ENCODE measurements at regions not wholly inside any gene's neighbourhood (a gene's known extent, or its start where the extent isn't known, plus 50 kb on each side); places are given as distances from the start of the nearest gene placed in this dataset.

DNA sequence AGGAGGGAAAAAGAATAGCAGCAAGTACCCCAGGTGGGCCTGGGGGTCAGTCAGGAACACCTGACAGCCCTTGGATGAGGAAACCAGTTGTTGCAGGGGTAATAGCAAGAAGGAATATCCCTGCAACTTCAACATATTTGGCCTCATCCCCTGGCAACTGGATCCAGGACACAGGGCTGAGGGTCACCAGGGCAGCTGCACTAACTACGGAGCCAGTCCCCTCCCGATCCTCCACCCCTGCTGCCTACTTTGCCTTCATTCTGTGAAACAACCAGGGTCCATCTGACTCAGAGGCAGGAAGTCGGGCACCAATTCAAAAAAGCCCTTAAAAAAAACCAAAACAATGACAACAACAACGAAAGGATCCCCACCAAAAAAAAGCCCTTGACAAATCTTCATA lies 52.9 kb downstream of the FRMPD3 start:
- no peak for DNase-seq (ENCODE audit: low read depth)

DNA sequence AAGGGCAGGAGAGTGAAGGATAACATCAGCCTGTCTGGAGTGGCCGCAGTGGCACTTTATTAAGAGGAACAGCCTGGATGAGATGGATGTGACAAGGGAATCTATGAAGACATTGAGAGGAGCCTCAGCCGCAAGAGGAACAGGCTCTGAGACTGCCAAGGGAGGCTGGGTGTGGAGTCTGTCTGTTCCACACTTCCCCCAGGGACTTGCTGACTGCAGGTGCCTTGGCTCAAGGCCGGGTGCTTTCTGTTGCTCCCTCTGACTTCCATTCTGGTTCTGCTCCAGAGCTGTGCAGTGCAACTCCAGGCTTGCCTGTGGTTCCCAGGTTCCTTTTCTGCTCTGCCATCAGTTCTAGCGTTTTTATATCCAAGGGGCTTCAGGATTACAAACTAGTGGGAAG lies 54.6 kb downstream of the FRMPD3 start:
- no peak for DNase-seq (ENCODE audit: low read depth)

DNA sequence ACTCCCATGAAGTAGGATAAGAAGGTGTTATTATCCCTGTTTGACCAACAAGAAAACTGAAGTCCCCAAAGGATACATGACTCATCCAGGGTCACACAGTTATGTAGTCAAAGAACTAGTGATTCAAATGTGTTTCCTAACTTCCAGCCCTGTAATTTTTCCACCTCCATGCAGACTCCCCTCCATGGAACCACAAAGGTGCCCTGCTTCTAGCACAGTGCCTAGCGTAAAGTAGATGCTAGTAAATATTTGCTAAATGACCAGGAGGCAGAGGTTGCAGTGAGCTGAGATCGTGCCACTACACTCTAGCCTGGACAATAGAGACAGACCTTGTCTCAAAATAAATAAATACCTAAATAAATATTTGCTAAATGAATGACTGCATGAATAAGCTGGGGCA lies 55.8 kb downstream of the FRMPD3 start:
- DNase-seq (ENCODE audit: low read depth): no peak

DNA sequence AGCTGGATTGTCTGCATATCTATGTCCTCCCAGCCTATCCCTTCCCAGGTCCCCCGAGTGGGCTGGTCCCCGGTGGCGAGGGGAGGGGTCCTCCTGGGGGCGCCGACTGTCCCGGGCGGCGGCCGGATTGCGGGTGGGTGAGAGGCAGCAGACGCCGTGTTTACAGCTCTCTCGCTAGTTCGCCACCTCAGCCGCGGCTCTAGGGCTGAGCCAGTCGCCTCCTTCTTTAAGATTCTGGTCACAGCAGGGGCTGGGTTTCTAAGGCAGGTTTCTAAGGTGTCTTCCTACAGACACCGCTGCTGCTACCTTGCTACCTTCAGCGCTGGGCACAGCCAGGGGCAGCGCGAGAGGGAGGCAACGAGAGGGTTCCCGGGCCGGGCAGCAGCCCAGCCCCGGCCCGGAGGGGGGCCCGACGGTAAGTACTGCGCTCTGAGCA lies 57.2 kb downstream of the FRMPD3 start:
- DNase-seq (ENCODE audit: low read depth): no peak

DNA sequence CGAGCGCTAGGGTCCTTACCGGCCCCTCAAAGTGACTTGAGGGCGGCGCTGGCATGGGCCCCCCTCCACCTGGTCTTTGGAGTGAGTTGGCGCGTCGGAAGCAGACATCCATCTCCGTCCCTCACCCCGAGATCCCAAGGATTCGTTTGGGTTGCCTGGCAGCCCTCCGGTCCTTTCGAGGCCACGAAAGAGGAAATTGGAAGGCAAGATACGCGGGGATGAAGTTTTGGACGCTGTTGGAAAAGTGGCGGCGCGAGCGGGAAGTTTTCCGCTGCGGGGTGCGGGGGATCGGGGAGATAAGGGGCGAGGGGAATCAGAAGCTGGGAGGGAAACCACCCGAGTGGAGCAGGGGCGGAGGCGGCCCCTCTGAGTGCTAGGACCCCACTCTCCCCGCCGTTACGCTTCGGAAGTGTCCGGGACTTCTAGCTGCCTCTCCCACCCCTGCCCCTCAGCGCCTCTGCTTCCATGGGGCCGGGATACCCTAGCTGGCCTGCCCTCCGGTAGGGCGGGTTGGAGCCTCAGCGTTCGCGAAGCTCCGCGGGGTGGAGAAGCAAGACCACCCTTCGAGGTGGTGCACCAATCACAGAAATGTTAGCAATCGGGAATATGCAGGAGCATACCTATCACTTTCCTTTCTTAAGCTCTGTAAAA lies 57.8 kb downstream of the FRMPD3 start:
- no peak for DNase-seq (ENCODE audit: low read depth)

DNA sequence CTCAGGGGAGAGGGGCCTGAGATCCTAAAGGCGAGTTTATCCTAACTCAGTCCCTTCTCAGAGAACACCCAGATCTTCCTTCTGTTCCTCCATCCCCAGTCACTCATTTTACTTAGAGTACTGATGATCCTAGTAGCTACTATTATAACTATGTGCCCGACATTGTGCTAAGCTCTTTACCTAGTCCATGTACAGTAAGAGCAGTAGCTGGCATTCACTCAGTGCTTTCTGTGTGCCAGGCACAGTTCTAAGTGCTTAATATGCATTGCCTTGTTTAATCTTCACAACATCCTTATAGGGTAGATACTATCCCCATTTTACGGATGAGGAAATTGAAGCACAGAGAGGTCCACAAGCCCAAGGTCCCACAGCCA lies 58.3 kb downstream of the FRMPD3 start:
- DNase-seq (ENCODE audit: low read depth): no peak

DNA sequence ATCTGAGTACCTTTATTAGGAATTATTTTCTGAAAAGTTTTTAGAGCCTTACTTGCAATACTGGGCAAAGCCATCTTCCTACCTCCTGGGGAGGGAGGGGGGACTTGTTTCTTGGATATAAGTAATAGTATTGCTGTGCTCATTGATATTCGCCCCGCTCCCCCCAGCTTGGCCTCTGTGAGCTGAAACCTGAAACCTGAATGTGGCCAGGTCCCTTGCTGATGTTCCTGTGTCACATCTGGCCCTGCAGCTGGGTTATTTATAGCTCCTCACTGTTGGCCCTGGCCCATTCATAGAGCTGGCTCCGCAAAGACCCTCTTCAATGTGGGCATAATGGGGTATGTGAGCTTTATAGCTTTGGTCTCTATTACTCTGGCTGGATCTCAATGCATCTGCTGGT lies 59.5 kb downstream of the FRMPD3 start:
- no peak for DNase-seq (ENCODE audit: low read depth)

DNA sequence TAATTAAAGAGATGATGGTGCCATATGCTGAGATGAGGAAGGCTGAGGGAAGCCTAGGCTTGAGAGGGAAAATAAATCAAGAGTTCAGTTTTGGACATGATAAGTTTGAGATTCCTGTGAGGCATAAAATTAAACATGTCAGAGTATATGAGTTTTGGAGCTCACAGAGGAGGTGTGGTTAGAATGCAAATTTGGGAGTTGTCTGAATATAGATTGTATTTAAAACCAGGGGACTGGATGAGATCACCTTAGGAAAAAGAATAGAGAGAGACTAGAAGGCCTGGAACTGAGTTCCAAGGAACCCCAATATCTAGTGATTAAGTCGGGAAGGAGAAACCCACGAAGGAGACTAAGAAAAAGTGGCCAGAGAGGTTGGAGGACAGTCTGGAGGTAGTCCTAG lies 65.5 kb downstream of the FRMPD3 start:
- no peak for DNase-seq (ENCODE audit: low read depth)

DNA sequence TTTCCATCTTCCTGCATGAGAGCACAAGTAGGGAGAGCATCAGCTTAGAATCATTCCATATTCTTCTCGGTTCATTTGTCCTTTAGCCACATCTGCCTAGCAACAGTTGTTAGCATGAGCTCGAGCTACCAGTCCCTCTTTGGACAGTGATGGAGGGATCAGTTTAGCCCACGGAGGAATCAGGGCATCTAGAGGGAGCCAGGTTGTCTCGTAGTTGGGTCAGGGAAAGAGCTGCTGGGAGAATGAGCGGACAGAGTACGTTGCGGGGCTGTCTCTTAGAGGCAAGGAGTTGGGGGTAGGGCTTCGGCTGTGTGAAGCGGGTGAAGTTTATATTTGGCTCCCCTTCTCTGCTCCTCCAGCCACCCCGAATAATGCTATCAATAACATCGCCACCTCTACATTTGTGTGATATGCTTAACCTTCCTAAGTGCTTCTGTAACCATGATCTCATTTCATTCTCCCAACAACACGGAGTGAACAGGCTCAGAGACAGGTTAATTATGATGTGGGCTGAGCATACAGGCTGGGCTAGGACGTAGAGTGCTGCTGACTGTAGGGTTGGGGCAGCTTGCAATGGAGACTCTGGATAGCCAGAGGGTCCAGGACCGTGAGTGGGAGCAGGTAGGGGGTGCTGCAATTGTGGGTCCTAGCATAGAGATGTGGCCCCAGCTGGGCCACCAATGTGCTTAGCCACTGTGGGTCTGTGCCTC lies 72.6 kb downstream of the FRMPD3 start:
- no peak for DNase-seq (ENCODE audit: low read depth)

DNA sequence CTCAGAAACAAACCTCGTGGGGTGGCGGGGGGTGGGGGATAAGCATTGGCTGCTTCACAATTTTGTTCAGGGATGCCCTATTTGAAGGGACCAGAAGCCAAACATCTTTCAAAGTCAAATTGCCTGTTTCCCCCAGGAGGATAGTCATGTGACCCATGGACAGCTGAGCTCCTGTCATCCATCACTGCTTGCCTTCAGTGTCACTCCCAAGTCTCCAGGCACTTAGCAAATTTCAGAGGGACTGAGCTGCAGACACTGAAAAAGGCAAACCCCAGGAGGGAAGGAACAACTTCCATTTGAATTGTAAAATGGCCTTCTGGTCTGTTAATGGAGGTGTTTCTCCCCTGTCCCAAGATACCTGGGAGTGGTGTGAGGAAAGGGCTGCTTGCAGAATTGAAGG lies 73.4 kb downstream of the FRMPD3 start:
- DNase-seq (ENCODE audit: low read depth): no peak

DNA sequence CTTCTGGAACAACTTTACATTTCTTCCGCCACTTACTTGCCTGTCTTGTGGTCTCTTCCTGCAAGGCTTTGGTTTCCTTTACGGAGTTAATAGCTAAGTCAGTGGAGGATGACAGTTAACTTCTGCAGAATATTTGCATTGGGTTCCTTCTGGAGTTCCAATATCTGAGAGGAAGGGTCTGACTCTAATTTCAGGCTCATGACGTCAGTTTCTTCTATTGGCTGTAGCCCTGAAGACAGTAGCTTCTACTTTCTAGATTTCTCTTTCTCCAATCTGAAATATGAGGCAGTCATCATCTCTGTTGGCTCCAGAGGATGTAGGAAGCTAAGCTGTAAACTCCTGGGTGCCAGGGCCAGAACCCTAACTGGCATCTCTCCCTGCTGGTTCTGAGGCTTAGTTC lies 76.7 kb downstream of the FRMPD3 start:
- no peak for DNase-seq (ENCODE audit: low read depth)

DNA sequence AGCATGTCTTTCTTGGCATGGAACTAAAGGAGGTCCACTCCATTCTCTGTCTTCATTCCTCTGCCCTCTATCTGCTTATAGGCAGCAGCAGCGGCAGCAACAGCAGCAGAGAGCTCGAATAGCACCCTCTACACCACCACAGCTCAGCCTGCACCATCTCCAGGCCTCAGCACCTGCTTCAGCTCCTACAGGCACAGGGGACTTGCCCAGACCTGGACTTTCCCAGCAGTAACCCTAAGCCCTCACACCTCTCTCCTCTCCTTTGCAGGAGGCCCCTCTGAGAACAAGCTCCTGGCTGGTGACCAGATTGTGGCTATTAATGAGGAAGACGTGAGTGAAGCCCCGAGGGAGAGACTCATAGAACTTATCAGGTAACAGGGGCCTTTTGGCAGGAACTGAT lies 80.7 kb downstream of the FRMPD3 start:
- no peak for DNase-seq (ENCODE audit: low read depth)

DNA sequence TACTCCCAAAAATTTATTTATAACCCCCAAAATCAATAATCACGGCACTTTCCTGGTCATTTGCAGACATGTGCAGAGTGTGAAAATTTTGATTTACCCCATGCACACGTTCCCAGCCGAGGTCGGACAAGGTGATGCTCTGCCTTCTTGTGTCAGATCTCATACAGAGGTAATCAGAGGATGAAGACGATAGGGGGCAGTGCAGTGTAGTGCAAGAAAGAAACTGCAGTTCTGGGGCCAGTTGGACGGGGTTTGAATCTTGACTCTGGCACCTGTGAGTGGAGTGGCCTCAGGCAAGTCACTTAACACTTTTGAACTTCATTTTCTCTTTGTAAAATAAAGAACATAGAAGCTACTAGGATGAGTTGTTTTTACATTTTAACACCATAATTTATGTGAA lies 88.4 kb downstream of the FRMPD3 start:
- DNase-seq (ENCODE audit: low read depth): no peak

DNA sequence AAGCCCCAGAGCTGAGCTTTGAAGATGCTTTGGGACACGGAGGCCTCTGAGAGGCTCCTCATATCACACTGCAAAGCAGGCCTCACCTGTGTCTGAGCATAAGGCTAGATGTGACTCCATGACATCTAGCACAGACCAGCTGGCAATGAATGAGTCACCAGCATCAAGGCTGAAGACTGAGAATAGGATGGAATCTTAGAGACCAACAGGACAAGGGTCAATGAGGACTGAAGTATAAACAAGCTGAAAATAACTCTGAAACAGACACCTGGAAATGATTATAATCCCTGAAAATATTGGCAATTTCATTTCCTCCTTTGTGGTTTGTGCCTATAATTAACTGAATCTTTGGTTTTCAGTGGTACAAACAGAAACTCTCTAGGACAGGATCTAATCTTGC lies 87.1 kb upstream of the PRPS1 start:
- no peak for DNase-seq (ENCODE audit: low read depth)

DNA sequence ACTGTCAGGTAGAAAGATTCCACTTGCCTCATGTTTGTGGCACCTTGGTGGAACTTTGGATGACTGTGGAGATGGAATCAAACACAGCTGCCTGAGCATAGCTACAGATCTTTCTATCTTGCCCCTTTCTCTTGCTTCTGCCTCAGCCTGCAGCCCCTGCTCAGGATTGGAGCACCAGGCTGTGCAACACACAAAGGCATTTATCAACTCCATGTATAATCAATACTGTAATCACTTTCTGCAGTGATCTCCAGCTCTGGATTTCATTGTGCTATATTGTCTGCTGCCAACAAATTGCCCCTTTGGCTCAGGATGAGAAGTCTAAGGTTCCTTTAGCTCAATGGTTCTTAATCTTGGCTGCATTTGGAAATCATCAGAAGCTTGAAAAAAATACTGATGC lies 86.3 kb upstream of the PRPS1 start:
- DNase-seq (ENCODE audit: low read depth): no peak

DNA sequence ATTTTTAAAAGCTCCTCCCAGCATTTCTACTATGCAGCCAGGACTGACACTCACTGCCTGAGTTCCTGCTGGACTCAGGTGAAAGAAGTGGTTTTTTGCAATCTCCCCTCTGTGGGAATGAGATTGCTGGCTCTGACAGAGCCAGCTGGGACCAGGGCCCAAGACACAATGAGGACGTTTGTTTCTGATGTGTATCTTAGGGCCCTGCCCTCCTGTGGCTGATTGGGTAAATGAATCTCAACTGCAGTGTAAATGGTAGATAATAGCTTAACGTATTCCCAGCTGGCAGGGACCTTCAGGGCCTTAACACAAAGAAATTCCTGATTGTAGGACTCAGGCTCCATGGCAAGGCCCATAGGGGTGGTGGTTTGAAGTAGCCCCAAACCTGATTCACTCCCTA lies 85.8 kb upstream of the PRPS1 start:
- no peak for DNase-seq (ENCODE audit: low read depth)

DNA sequence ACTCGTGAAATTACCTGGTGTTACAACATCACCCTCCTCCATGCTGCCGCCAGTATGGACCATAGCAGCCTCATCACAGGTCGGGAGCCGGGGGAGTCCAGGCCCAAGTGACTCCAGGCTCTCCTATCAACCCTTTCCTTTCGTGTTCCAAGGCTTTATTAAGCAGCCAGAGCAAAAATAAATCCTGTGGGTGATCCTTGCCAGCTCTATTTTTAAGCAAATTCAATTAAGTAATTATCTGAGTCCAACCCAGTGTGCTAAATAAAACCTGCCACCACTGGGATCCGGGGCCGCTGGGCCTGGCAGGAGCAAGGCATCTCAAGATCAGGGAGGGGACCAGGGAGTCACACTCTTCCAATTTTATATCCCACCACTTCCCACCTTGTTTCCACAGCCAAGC lies 80.7 kb upstream of the PRPS1 start:
- DNase-seq (ENCODE audit: low read depth): no peak

DNA sequence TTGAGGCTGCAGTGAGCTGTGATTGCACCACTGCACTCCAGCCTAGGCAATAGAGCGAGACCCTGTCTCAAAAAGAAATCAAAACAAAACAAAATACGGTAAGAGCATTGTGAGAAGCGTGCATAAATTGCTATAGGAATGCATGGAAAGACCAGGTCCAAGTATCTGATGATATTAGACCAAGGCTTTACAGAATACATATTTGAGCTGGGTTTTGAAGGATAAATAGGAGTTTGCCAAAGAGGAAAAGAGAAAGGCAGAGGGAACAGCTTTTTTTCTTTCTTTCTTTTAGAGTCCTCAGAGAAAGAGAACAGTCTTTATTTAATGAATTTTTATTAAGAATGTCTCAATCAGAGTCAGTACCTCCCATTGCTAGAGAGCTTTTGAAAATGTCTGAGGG lies 79.5 kb upstream of the PRPS1 start:
- no peak for DNase-seq (ENCODE audit: low read depth)

DNA sequence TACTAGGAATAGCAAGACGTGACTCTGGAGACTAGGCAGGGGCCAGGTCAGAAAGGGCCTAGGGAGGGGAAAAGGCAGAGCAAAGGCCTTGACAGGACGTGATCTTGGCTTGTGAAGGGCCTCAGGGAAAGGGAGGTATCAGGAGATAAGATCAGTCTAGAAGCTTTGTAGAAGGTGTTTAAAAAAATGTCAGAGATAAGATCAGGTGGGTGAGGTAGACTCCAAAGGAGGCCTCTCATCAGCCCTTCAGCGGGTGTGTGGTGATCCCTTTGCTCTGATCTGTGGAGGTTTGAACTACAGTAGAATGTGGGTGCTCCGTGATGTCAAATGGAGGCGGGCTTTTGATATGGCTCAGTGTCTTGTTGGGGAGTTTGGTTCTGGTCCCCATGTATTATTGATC lies 78.8 kb upstream of the PRPS1 start:
- no peak for DNase-seq (ENCODE audit: low read depth)

DNA sequence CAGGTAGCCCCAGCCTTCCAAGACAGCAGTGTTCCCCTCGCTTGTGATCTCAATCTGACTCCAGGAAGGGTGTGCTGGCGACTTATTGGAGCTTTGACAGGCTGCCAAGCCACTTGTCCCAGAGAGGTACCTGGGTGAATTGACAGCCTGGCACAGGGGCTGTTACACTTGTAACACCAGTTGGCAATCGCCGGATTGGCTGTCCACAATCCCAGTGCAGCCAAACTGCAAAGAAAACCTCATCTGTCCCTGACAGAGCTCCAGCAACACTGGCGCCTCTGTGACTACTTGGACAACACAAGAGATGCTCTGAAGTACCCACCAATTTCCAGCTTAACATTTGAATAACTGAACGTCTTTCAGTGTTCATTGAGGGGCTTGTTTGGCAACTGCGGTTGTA lies 76.8 kb upstream of the PRPS1 start:
- DNase-seq (ENCODE audit: low read depth): no peak

DNA sequence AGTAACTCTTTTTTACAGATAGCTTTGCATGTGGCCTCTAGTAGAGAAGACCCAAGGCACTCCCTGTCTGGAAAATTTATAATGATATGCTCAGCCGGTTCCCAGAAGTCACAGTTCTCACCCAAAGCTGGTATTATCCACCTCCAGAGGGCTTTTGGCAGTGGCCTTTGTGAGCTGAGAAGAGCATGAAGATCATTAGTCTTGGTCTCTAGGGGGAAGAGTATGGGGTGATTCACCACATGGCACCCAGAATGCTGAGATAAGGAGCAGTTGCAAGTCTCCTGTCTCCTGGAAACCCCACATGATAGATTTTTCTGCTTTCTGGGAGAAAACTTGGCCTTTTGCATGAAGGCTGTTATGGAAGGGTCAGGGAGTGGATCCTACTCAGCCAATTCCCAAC lies 75.4 kb upstream of the PRPS1 start:
- DNase-seq (ENCODE audit: low read depth): no peak

DNA sequence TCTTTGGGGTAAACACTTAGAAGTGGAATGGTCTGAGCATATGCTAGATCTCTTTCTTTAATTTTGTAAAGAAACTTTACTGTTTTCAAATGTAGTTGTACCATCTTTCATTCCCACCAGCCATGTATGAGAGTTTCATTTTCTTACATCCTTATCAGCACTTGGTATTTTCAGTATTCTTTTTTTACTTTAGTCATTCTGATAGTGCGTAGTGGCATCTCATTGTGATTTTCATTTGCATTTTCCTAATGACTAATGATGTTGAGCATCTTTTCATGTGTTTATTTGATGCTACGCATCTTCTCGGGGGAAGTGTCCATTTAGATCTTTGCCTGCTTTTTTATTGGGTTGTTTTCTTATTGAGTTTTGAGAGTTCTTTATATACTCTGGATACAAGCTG lies 71.3 kb upstream of the PRPS1 start:
- DNase-seq (ENCODE audit: low read depth): no peak

DNA sequence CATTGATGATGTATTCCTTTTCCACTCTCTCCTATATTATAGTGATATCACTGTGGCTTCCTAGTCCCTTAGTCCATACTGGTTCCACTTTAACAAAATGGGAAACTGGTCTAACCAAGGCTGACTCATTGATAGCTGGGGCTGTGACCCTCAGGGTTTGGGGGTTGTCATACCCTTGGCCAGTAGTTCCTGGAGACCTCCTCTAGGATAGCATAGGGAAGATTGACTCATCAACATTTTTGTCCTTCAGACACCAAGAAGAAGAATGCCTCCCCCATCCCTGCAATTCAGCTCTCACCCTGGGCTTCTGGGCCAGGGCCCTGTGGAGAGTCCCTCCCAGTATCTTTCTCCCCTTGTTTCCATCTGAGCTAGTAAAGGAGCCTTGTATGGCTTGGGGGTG lies 68.8 kb upstream of the PRPS1 start:
- DNase-seq (ENCODE audit: low read depth): no peak

DNA sequence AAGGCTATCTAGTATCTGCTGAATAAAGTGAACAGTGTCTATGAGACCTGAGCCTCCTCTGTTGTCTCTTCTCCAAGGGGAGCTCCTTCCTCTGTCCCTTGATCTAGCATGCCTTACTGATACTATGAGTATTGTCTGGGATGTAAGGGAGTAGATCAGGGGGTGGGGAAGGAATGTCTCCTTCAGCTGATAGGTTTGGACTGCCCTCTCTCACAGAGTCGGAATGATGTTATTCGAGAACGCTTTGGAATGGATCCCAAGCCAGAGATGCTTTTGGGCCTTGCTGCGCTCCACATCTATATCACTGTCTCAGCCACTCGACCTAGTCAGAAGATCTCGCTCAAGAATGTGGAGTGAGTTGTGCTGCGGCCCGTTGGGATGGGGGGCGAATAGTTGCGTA lies 68.3 kb upstream of the PRPS1 start:
- DNase-seq (ENCODE audit: low read depth): no peak
